OCI-LY3 (cell line): ENCODE measurements at regions not wholly inside any gene's neighbourhood (a gene's known extent, or its start where the extent isn't known, plus 50 kb on each side); places are given as distances from the start of the nearest gene placed in this dataset.

Experiments used
- EZH2phosphoT487 ChIP-seq: fragments of 200-600 bp; shearing (Covaris generic); IDR thresholded peaks from 2 replicates; pipeline ENCODE4 v1.6.1; 2018; ENCODE audit warnings: antibody characterized with exemption, mixed run types, low read depth
- TF ChIP-seq, protein P1 (sequence below): fragments of 200-600, 300-600 bp; sonication (generic); IDR thresholded peaks from 2 replicates; pipeline ENCODE4 v1.5.1; 2014; ENCODE audit warnings: antibody characterized with exemption, low read length, low read depth

DNA sequence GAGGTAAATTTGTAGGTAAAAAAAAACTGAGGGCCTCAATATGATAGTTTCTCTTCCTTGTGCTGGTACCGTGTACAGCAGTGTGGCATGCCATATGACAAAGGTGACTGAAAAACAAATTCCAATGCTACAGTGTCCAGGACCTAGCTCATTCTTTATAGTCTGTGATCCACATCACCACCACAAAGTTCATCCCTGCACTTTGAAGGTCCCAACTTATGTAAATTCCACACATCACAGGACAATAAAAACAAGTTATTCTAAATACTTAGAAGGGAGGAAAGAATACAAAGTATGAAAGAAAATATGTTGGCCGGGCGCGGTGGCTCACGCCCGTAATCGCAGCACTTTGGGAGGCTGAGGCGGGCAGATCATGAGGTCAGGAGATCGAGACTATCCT is 314.6 kb upstream of the SGCG start:
- TF ChIP-seq, protein P1, sequence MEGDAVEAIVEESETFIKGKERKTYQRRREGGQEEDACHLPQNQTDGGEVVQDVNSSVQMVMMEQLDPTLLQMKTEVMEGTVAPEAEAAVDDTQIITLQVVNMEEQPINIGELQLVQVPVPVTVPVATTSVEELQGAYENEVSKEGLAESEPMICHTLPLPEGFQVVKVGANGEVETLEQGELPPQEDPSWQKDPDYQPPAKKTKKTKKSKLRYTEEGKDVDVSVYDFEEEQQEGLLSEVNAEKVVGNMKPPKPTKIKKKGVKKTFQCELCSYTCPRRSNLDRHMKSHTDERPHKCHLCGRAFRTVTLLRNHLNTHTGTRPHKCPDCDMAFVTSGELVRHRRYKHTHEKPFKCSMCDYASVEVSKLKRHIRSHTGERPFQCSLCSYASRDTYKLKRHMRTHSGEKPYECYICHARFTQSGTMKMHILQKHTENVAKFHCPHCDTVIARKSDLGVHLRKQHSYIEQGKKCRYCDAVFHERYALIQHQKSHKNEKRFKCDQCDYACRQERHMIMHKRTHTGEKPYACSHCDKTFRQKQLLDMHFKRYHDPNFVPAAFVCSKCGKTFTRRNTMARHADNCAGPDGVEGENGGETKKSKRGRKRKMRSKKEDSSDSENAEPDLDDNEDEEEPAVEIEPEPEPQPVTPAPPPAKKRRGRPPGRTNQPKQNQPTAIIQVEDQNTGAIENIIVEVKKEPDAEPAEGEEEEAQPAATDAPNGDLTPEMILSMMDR = no peak
- no peak for TF ChIP-seq EZH2phosphoT487
